Stimulated activated CD8-positive, alpha-beta memory T cell treated with anti-CD3 and anti-CD28 coated beads, Interleukin-15, amount 100 ng/mL, for 24 hours (primary cell): ENCODE measurements at regions not wholly inside any gene's neighbourhood (a gene's known extent, or its start where the extent isn't known, plus 50 kb on each side); places are given as distances from the start of the nearest gene placed in this dataset.
"Not testable (repeated sequence)": the region's sequence is repeated elsewhere in the genome, so short reads cannot be mapped to it uniquely, and the experiment has no call there.

Experiments
- DNase-seq: peaks from one replicate; pipeline ENCODE4 v3.0.0-alpha.2; 2020; ENCODE audit warnings: low read depth

- no peak for DNase-seq
These were observed 1411.0 kb upstream of the WWC1 start for GRCh38 chr5:166880456-166880855.

- DNase-seq = no peak
These were observed 1409.6 kb upstream of the WWC1 start for GRCh38 chr5:166881802-166882201.

- DNase-seq = no peak
These were observed 1408.4 kb upstream of the WWC1 start for GRCh38 chr5:166883016-166883415.

GRCh38 chr5:166898166-166898565 lies 1393.3 kb upstream of the WWC1 start:
- no peak for DNase-seq

GRCh38 chr5:166899343-166899742 lies 1392.1 kb upstream of the WWC1 start:
- no peak for DNase-seq

- no peak for DNase-seq
These were observed 1386.9 kb upstream of the WWC1 start for GRCh38 chr5:166904571-166904970.

- no peak for DNase-seq
These were observed 1384.3 kb upstream of the WWC1 start for GRCh38 chr5:166906991-166907713.

GRCh38 chr5:166909040-166909439 lies 1382.4 kb upstream of the WWC1 start:
- DNase-seq = no peak

GRCh38 chr5:166909926-166910325 lies 1381.5 kb upstream of the WWC1 start:
- DNase-seq = no peak

GRCh38 chr5:166910995-166911394 lies 1380.5 kb upstream of the WWC1 start:
- DNase-seq = no peak

GRCh38 chr5:166916021-166916420 lies 1375.4 kb upstream of the WWC1 start:
- DNase-seq = no peak

GRCh38 chr5:166926138-166926537 lies 1365.3 kb upstream of the WWC1 start:
- DNase-seq = no peak

- DNase-seq = not testable (repeated sequence)
These were observed 1364.5 kb upstream of the WWC1 start for GRCh38 chr5:166926806-166927475.

GRCh38 chr5:166936351-166936750 lies 1355.1 kb upstream of the WWC1 start:
- DNase-seq = no peak

GRCh38 chr5:166938071-166938470 lies 1353.4 kb upstream of the WWC1 start:
- no peak for DNase-seq

- no peak for DNase-seq
These were observed 1348.5 kb upstream of the WWC1 start for GRCh38 chr5:166942948-166943347.

GRCh38 chr5:166947045-166947444 lies 1344.4 kb upstream of the WWC1 start:
- DNase-seq = no peak

GRCh38 chr5:166948679-166949078 lies 1342.8 kb upstream of the WWC1 start:
- no peak for DNase-seq

- DNase-seq = no peak
These were observed 1339.4 kb upstream of the WWC1 start for GRCh38 chr5:166952048-166952447.

- no peak for DNase-seq
These were observed 1333.7 kb upstream of the WWC1 start for GRCh38 chr5:166957782-166958181.

GRCh38 chr5:166959766-166960165 lies 1331.7 kb upstream of the WWC1 start:
- no peak for DNase-seq

GRCh38 chr5:166961028-166961427 lies 1330.4 kb upstream of the WWC1 start:
- no peak for DNase-seq

GRCh38 chr5:166961913-166962312 lies 1329.5 kb upstream of the WWC1 start:
- DNase-seq = no peak

- no peak for DNase-seq
These were observed 1329.0 kb upstream of the WWC1 start for GRCh38 chr5:166962461-166962860.
